GM12878 (cell line): ENCODE measurements at regions not wholly inside any gene's neighbourhood (a gene's known extent, or its start where the extent isn't known, plus 50 kb on each side); places are given as distances from the start of the nearest gene placed in this dataset.

Experiments used
- E2F4 ChIP-seq: IDR thresholded peaks from 2 replicates; pipeline ENCODE4 v1.6.1; 2012; ENCODE audit warnings: low read depth, low read length, improper control_type of control experiment
- MEF2B ChIP-seq: fragments of 450-650 bp; IDR thresholded peaks from 2 replicates; pipeline ENCODE4 v1.6.1; 2018; ENCODE audit warnings: mild to moderate bottlenecking, moderate library complexity; ENCODE audit not compliant: partially characterized antibody, poor library complexity, severe bottlenecking
- MTA2 ChIP-seq: fragments of 450-650 bp; IDR thresholded peaks from 2 replicates; pipeline ENCODE4 v1.6.1; 2016; ENCODE audit warnings: low read depth, mild to moderate bottlenecking, moderate library complexity
- NR2C1 ChIP-seq: fragments of 450-650 bp; IDR thresholded peaks from 2 replicates; pipeline ENCODE4 v1.6.1; 2017; ENCODE audit warnings: antibody characterized with exemption, mild to moderate bottlenecking, moderate library complexity
- POU2F2 ChIP-seq: IDR thresholded peaks from 3 replicates; pipeline ENCODE4 v1.6.1; 2011; ENCODE audit warnings: low read depth, mild to moderate bottlenecking, low read length, borderline replicate concordance
- SMC3 ChIP-seq: IDR thresholded peaks from 2 replicates; pipeline ENCODE4 v1.6.1; 2011; ENCODE audit warnings: low read length, improper control_type of control experiment, borderline replicate concordance
- TARDBP ChIP-seq: IDR thresholded peaks from 2 replicates; pipeline ENCODE4 v1.6.1; 2016; ENCODE audit warnings: borderline replicate concordance
- ZNF592 ChIP-seq: fragments of 450-650 bp; IDR thresholded peaks from 2 replicates; pipeline ENCODE4 v1.6.1; 2017; ENCODE audit warnings: mild to moderate bottlenecking, moderate library complexity

GRCh38 chr22:22978637-22979036 lies 91.0 kb downstream of the IGLL5 start (continued):
- TF ChIP-seq MTA2 = no peak
- TF ChIP-seq MEF2B = no peak
- no peak for TF ChIP-seq E2F4
- TF ChIP-seq TARDBP = no peak
- no peak for TF ChIP-seq NR2C1
- TF ChIP-seq POU2F2 = no peak
- no peak for TF ChIP-seq ZNF592
- TF ChIP-seq SMC3 = no peak
- TF ChIP-seq, all 136 proteins: peak for 0
